ENCODE measurements at regions not wholly inside any gene's neighbourhood (a gene's known extent, or its start where the extent isn't known, plus 50 kb on each side); places are given as distances from the start of the nearest gene placed in this dataset.

DNA sequence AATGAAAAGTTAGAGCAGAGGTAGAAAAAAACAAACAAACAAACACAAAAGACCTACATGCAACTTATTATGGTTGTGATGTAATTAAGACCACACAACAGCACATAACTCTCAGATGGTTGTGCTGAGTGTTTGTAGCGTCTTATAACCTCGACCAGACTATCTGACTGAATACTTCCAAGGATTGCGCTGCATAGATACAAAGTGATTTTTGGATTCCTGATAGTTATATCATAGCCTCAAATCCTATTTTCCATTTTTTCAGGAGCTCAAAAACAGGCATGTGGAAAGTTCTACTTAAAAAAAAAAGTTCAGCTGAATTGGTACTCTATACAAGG lies 236.1 kb downstream of the SPRY1 start:
- Mint-ChIP-seq H3K27ac (ENCODE audit: unreplicated experiment) (no peak overlapping the region), H3K9me3 (ENCODE audit: unreplicated experiment) (peaks cover 20% of the 10 kb centered on the region), H3K4me1 (ENCODE audit: low read depth, unreplicated experiment) (peaks cover 14% of the 10 kb centered on the region), H3K27me3 (ENCODE audit: low read depth, unreplicated experiment) (no peaks in the 10 kb centered on the region), H3K36me3 (ENCODE audit: low read depth, unreplicated experiment) (peaks cover 2% of the 10 kb centered on the region), H3K4me3 (ENCODE audit: unreplicated experiment) (no peak overlapping the region)
- Histone ChIP-seq H3K27ac (ENCODE audit: low read depth, low read length) (no peak overlapping the region), H3K27me3 (ENCODE audit: insufficient read depth, low read length) (no peaks in the 10 kb centered on the region), H4K20me1 (ENCODE audit: insufficient read depth, low read length) (no peaks in the 10 kb centered on the region), H3K9me3 (ENCODE audit: insufficient read depth, low read depth, low read length) (no peaks in the 10 kb centered on the region), H3K4me3 (ENCODE audit: insufficient read depth, low read depth, low read length) (no peak overlapping the region), H3K36me3 (ENCODE audit: insufficient read depth, low read length) (no peaks in the 10 kb centered on the region), H3K4me2 (ENCODE audit: low read length) (no peak overlapping the region), H2AFZ (ENCODE audit: low read depth, low read length) (no peak overlapping the region), H3K9ac (ENCODE audit: low read length) (no peak overlapping the region), H3K4me1 (ENCODE audit: insufficient read depth, low read length) (no peaks in the 10 kb centered on the region), H3K79me2 (ENCODE audit: insufficient read depth, low read length) (no peaks in the 10 kb centered on the region)
- no peak for DNase-seq (ENCODE audit: low read depth)
- no peak for TF ChIP-seq EZH2 (IDR thresholded peaks at IDR 0.05; ENCODE audit: insufficient read depth, low read length)
- TF ChIP-seq, protein P1, sequence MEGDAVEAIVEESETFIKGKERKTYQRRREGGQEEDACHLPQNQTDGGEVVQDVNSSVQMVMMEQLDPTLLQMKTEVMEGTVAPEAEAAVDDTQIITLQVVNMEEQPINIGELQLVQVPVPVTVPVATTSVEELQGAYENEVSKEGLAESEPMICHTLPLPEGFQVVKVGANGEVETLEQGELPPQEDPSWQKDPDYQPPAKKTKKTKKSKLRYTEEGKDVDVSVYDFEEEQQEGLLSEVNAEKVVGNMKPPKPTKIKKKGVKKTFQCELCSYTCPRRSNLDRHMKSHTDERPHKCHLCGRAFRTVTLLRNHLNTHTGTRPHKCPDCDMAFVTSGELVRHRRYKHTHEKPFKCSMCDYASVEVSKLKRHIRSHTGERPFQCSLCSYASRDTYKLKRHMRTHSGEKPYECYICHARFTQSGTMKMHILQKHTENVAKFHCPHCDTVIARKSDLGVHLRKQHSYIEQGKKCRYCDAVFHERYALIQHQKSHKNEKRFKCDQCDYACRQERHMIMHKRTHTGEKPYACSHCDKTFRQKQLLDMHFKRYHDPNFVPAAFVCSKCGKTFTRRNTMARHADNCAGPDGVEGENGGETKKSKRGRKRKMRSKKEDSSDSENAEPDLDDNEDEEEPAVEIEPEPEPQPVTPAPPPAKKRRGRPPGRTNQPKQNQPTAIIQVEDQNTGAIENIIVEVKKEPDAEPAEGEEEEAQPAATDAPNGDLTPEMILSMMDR (IDR thresholded peaks at IDR 0.05; ENCODE audit: insufficient read depth, low read depth, low read length): no peak
- no peak for FAIRE-seq

DNA sequence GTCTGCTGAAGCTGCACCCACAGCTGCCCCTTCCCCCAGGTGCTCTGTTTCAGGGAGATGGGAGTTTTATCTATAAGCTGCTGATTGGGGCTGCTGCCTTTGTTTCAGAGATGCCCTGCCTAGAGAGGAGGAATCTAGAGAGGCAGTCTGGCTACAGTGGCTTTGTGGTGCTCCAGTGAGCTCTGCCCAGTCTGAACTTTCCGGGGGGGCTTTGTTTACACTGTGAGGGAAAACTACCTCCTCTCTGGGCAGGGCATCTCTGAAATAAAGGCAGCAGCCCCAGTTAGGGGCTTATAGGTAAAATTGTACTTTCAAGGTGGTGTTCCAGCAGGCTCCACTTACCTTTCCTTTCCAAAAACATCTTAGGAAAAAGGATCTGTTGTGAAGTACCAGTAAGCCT lies 242.2 kb downstream of the SPRY1 start:
- Histone ChIP-seq H3K9ac (ENCODE audit: low read length) (no peak overlapping the region), H4K20me1 (ENCODE audit: insufficient read depth, low read length) (no peaks in the 10 kb centered on the region), H3K36me3 (ENCODE audit: insufficient read depth, low read length) (no peaks in the 10 kb centered on the region), H3K27ac (ENCODE audit: low read depth, low read length) (no peak overlapping the region), H3K79me2 (ENCODE audit: insufficient read depth, low read length) (no peaks in the 10 kb centered on the region), H3K4me1 (ENCODE audit: insufficient read depth, low read length) (no peaks in the 10 kb centered on the region), H3K27me3 (ENCODE audit: insufficient read depth, low read length) (no peaks in the 10 kb centered on the region), H2AFZ (ENCODE audit: low read depth, low read length) (no peak overlapping the region), H3K9me3 (ENCODE audit: insufficient read depth, low read depth, low read length) (no peaks in the 10 kb centered on the region), H3K4me2 (ENCODE audit: low read length) (no peak overlapping the region), H3K4me3 (ENCODE audit: insufficient read depth, low read depth, low read length) (no peak overlapping the region)
- Mint-ChIP-seq H3K27ac (ENCODE audit: unreplicated experiment) (no peak overlapping the region), H3K4me1 (ENCODE audit: low read depth, unreplicated experiment) (no peaks in the 10 kb centered on the region), H3K9me3 (ENCODE audit: unreplicated experiment) (peaks cover 20% of the 10 kb centered on the region), H3K36me3 (ENCODE audit: low read depth, unreplicated experiment) (peaks cover 2% of the 10 kb centered on the region), H3K4me3 (ENCODE audit: unreplicated experiment) (no peak overlapping the region), H3K27me3 (ENCODE audit: low read depth, unreplicated experiment) (no peaks in the 10 kb centered on the region)
- no peak for FAIRE-seq
- TF ChIP-seq, protein P1 (IDR thresholded peaks at IDR 0.05; ENCODE audit: insufficient read depth, low read depth, low read length): no peak
- no peak for TF ChIP-seq EZH2 (IDR thresholded peaks at IDR 0.05; ENCODE audit: insufficient read depth, low read length)
- DNase-seq (ENCODE audit: low read depth): no peak

DNA sequence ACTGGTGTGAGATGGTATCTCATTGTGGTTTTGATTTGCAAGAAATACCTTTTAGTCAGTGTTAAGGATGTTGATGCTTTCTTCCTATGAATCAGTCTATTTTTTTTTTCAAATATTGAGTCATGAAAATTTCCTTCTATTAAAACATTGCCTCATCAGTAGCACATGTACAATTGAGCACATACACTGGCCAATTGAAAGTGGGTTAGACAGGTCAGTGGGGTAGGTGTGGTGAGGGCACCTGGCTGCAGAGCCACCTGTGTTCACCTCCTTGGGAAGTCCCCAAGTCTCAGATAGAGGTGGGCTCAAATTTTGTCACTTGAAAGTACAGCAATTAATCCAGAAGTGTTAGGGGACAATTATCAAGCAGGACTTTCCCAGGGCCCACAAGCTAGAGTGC lies 243.7 kb downstream of the SPRY1 start:
- Histone ChIP-seq H3K27me3 (ENCODE audit: insufficient read depth, low read length) (no peaks in the 10 kb centered on the region), H3K4me3 (ENCODE audit: insufficient read depth, low read depth, low read length) (no peak overlapping the region), H3K4me1 (ENCODE audit: insufficient read depth, low read length) (no peaks in the 10 kb centered on the region), H3K79me2 (ENCODE audit: insufficient read depth, low read length) (no peaks in the 10 kb centered on the region), H3K4me2 (ENCODE audit: low read length) (no peak overlapping the region), H4K20me1 (ENCODE audit: insufficient read depth, low read length) (no peaks in the 10 kb centered on the region), H3K36me3 (ENCODE audit: insufficient read depth, low read length) (no peaks in the 10 kb centered on the region), H3K27ac (ENCODE audit: low read depth, low read length) (no peak overlapping the region), H2AFZ (ENCODE audit: low read depth, low read length) (no peak overlapping the region), H3K9ac (ENCODE audit: low read length) (no peak overlapping the region), H3K9me3 (ENCODE audit: insufficient read depth, low read depth, low read length) (no peaks in the 10 kb centered on the region)
- H3K4me1 Mint-ChIP-seq (ENCODE audit: low read depth, unreplicated experiment): no peaks in the 10 kb centered on the region
- DNase-seq (ENCODE audit: low read depth) (peak; percentile 69), FAIRE-seq (no peak)
- TF ChIP-seq, protein P1 (IDR thresholded peaks at IDR 0.05; ENCODE audit: insufficient read depth, low read depth, low read length): no peak
- no peak for TF ChIP-seq EZH2 (IDR thresholded peaks at IDR 0.05; ENCODE audit: insufficient read depth, low read length)
- H3K27me3 Mint-ChIP-seq (ENCODE audit: low read depth, unreplicated experiment): no peaks in the 10 kb centered on the region
- H3K27ac Mint-ChIP-seq (ENCODE audit: unreplicated experiment): no peak overlapping the region
- H3K4me3 Mint-ChIP-seq (ENCODE audit: unreplicated experiment): no peak overlapping the region
- peaks cover under 1% of the 10 kb centered on the region for H3K36me3 Mint-ChIP-seq (ENCODE audit: low read depth, unreplicated experiment)
- H3K9me3 Mint-ChIP-seq (ENCODE audit: unreplicated experiment): peaks cover 9% of the 10 kb centered on the region
